ENCODE measurements at regions not wholly inside any gene's neighbourhood (a gene's known extent, or its start where the extent isn't known, plus 50 kb on each side); places are given as distances from the start of the nearest gene placed in this dataset.

- no peaks in the 10 kb centered on the region for H3K27me3 Mint-ChIP-seq (ENCODE audit: insufficient read depth, low read depth, poor library complexity)
- no peaks in the 10 kb centered on the region for H3K9me3 Mint-ChIP-seq
- no peak overlapping the region for H3K27ac Mint-ChIP-seq
Measured at GRCh38 chr13:105952233-105952972, 583.1 kb downstream of the EFNB2 start.

More at GRCh38 chr13:105952233-105952972, 583.1 kb downstream of the EFNB2 start:
- Histone ChIP-seq H3K4me1 (ENCODE audit: insufficient read depth) (peaks cover 3% of the 10 kb centered on the region; the same call in 1 of the 2 replicates), H3K4me2 (no peak overlapping the region), H3K79me2 (replicated peaks; ENCODE audit: insufficient read depth) (no peaks in the 10 kb centered on the region), H3K9me2 (ENCODE audit: insufficient read depth) (no peaks in the 10 kb centered on the region), H3K4me3 (no peak overlapping the region), H4K20me1 (replicated peaks; ENCODE audit: insufficient read depth) (no peaks in the 10 kb centered on the region), H2AFZ (no peak overlapping the region), H3K36me3 (ENCODE audit: insufficient read depth) (no peaks in the 10 kb centered on the region), H3K27me3 (ENCODE audit: insufficient read depth) (no peaks in the 10 kb centered on the region), H3K27ac (ENCODE audit: low read depth) (no peak overlapping the region), H3F3A (replicated peaks; ENCODE audit: low read depth) (no peaks in the 10 kb centered on the region)
- Mint-ChIP-seq H3K36me3 (ENCODE audit: low read depth) (no peaks in the 10 kb centered on the region), H3K4me1 (peaks cover 6% of the 10 kb centered on the region), H3K4me3 (no peak overlapping the region)
- DNase-seq (ENCODE audit: low spot score) (no peak), ATAC-seq (no peak)
- no peak for TF ChIP-seq NANOG (IDR thresholded peaks at IDR 0.05; ENCODE audit: borderline replicate concordance)
- no peak for TF ChIP-seq EZH2phosphoT487 (IDR thresholded peaks at IDR 0.05; ENCODE audit: unreplicated experiment)
- no peak for TF ChIP-seq EZH2 (IDR thresholded peaks at IDR 0.05; ENCODE audit: low read depth, unreplicated experiment)
- no peak for TF ChIP-seq JUNB (IDR thresholded peaks at IDR 0.05; ENCODE audit: unreplicated experiment)
- no peak for TF ChIP-seq ZNF114 (CRISPR knock-in tag; IDR thresholded peaks at IDR 0.05)
- TF ChIP-seq ZNF331 (CRISPR knock-in tag; IDR thresholded peaks at IDR 0.05; ENCODE audit: low read depth), result no peak
- TF ChIP-seq, protein P1, sequence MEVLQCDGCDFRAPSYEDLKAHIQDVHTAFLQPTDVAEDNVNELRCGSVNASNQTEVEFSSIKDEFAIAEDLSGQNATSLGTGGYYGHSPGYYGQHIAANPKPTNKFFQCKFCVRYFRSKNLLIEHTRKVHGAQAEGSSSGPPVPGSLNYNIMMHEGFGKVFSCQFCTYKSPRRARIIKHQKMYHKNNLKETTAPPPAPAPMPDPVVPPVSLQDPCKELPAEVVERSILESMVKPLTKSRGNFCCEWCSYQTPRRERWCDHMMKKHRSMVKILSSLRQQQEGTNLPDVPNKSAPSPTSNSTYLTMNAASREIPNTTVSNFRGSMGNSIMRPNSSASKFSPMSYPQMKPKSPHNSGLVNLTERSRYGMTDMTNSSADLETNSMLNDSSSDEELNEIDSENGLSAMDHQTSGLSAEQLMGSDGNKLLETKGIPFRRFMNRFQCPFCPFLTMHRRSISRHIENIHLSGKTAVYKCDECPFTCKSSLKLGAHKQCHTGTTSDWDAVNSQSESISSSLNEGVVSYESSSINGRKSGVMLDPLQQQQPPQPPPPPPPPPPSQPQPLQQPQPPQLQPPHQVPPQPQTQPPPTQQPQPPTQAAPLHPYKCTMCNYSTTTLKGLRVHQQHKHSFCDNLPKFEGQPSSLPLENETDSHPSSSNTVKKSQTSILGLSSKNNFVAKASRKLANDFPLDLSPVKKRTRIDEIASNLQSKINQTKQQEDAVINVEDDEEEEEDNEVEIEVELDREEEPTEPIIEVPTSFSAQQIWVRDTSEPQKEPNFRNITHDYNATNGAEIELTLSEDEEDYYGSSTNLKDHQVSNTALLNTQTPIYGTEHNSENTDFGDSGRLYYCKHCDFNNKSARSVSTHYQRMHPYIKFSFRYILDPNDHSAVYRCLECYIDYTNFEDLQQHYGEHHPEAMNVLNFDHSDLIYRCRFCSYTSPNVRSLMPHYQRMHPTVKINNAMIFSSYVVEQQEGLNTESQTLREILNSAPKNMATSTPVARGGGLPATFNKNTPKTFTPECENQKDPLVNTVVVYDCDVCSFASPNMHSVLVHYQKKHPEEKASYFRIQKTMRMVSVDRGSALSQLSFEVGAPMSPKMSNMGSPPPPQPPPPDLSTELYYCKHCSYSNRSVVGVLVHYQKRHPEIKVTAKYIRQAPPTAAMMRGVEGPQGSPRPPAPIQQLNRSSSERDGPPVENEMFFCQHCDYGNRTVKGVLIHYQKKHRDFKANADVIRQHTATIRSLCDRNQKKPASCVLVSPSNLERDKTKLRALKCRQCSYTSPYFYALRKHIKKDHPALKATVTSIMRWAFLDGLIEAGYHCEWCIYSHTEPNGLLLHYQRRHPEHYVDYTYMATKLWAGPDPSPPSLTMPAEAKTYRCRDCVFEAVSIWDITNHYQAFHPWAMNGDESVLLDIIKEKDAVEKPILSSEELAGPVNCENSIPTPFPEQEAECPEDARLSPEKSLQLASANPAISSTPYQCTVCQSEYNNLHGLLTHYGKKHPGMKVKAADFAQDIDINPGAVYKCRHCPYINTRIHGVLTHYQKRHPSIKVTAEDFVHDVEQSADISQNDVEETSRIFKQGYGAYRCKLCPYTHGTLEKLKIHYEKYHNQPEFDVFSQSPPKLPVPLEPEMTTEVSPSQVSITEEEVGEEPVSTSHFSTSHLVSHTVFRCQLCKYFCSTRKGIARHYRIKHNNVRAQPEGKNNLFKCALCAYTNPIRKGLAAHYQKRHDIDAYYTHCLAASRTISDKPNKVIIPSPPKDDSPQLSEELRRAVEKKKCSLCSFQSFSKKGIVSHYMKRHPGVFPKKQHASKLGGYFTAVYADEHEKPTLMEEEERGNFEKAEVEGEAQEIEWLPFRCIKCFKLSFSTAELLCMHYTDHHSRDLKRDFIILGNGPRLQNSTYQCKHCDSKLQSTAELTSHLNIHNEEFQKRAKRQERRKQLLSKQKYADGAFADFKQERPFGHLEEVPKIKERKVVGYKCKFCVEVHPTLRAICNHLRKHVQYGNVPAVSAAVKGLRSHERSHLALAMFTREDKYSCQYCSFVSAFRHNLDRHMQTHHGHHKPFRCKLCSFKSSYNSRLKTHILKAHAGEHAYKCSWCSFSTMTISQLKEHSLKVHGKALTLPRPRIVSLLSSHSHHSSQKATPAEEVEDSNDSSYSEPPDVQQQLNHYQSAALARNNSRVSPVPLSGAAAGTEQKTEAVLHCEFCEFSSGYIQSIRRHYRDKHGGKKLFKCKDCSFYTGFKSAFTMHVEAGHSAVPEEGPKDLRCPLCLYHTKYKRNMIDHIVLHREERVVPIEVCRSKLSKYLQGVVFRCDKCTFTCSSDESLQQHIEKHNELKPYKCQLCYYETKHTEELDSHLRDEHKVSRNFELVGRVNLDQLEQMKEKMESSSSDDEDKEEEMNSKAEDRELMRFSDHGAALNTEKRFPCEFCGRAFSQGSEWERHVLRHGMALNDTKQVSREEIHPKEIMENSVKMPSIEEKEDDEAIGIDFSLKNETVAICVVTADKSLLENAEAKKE (CRISPR knock-in tag; IDR thresholded peaks at IDR 0.05), result no peak
- TF ChIP-seq ETS1 (IDR thresholded peaks at IDR 0.05), result no peak
- TF ChIP-seq STAT1 (IDR thresholded peaks at IDR 0.05; ENCODE audit: unreplicated experiment), result no peak
- TF ChIP-seq CREB1 (CRISPR knock-in tag; IDR thresholded peaks at IDR 0.05; ENCODE audit: low read depth), result no peak
- TF ChIP-seq POLR2AphosphoS5 (IDR thresholded peaks at IDR 0.05; ENCODE audit: low read depth), result no peak

Data from GM23338 (cell line).